HCT116 (cell line): ENCODE measurements at regions not wholly inside any gene's neighbourhood (a gene's known extent, or its start where the extent isn't known, plus 50 kb on each side); places are given as distances from the start of the nearest gene placed in this dataset.

Experiments used
- ATAC-seq: fragments of 200-7000 bp; cut with Tn5 transposase; 2 replicates; pipeline ENCODE4 v1.9.1; 2020; ENCODE audit warnings: mild to moderate bottlenecking, moderate library complexity
- BruUV-seq: library from RNA; stranded (reverse); fragments of 400-500 nt; replicated peaks from 2 replicates; lab custom pipeline; 2021; lab: Mats Ljungman, UMichigan
- CTCF ChIA-PET: fragments of 300-600 bp; sonication (Branson Sonifier 250); formaldehyde crosslinking; loops from one replicate; lab custom pipeline; 2021; ENCODE audit warnings: antibody characterized with exemption; lab: Charles Lee
- POLR2A ChIA-PET: fragments of 300-600, 350-600 bp; sonication (Branson Sonifier 250); formaldehyde crosslinking; loops from one replicate; lab custom pipeline; 2021; ENCODE audit warnings: antibody characterized with exemption; lab: Charles Lee
- RAD21 ChIA-PET, 2 experiments: fragments of 300-600 bp; sonication (Branson Sonifier 250); formaldehyde crosslinking; loops; one replicate each; lab custom pipeline; 2023; ENCODE audit warnings: low total read pairs in 2 of 2; ENCODE audit not compliant: uncharacterized antibody in 2 of 2, unreplicated experiment in 2 of 2, low non-redundant PET in 1 of 2; lab: Charles Lee
- DNase-seq: peaks from one replicate; pipeline ENCODE4 v3.0.0-alpha.2; 2010; ENCODE audit warnings: low read depth, low spot score
- H2AFZ ChIP-seq: fragments of 200-600 bp; shearing (Covaris generic), sonication (generic); 2 replicates; pipeline ENCODE4 v1.6.1; 2017; ENCODE audit warnings: low read depth, mixed run types, mixed read lengths, antibody characterized with exemption, low read length; ENCODE audit not compliant: poor library complexity, severe bottlenecking
- H3K27ac ChIP-seq: 2 replicates; pipeline ENCODE4 v1.5.1; 2012; ENCODE audit warnings: low read depth, low read length
- H3K27me3 ChIP-seq: fragments of 200-600 bp; sonication (generic); 2 replicates; pipeline ENCODE4 v1.6.1; 2016; ENCODE audit warnings: mixed run types, low read length, mixed read lengths; ENCODE audit not compliant: insufficient read depth
- H3K36me3 ChIP-seq, 2 experiments: fragments of 200-500 bp in 1 of 2; fragments of 200-600 bp in 1 of 2; sonication (Bioruptor generic) in 1 of 2; sonication (generic) in 1 of 2; 2 replicates each; pipeline versions ENCODE4 v1.5.1 to v1.6.1; 2014 to 2016; ENCODE audit warnings: low read length in 2 of 2, inconsistent platforms in 1 of 2, mixed read lengths in 1 of 2, mixed run types in 1 of 2; ENCODE audit not compliant: insufficient read depth in 2 of 2, control insufficient read depth in 1 of 2
- H3K4me1 ChIP-seq, 2 experiments: fragments of 200-600 bp in 1 of 2; sonication (generic) in 1 of 2; 2 replicates each; pipeline versions ENCODE4 v1.5.1 to v1.6.1; 2012 to 2017; ENCODE audit warnings: low read length in 2 of 2, inconsistent platforms in 1 of 2, mild to moderate bottlenecking in 1 of 2, mixed read lengths in 1 of 2, mixed run types in 1 of 2, moderate library complexity in 1 of 2; ENCODE audit not compliant: insufficient read depth in 2 of 2, control insufficient read depth in 1 of 2
- H3K4me2 ChIP-seq: fragments of 200-600 bp; sonication (generic); 2 replicates; pipeline ENCODE4 v1.6.1; 2017; ENCODE audit warnings: mixed run types, low read length, mixed read lengths
- H3K4me3 ChIP-seq, 2 experiments: fragments of 200-600 bp in 1 of 2; sonication (generic) in 1 of 2; replicated peaks in 1 of 2; 2 replicates each; pipeline ENCODE4 v1.5.1; 2011 to 2016; ENCODE audit warnings: low read length in 2 of 2, control low read depth in 1 of 2, low read depth in 1 of 2, mild to moderate bottlenecking in 1 of 2, mixed read lengths in 1 of 2, mixed run types in 1 of 2
- H3K79me2 ChIP-seq: fragments of 200-600 bp; sonication (generic); 2 replicates; pipeline ENCODE4 v1.6.1; 2017; ENCODE audit warnings: mild to moderate bottlenecking, mixed run types, low read length, moderate library complexity, mixed read lengths; ENCODE audit not compliant: insufficient read depth
- H3K9ac ChIP-seq: fragments of 200-600 bp; sonication (generic); 2 replicates; pipeline ENCODE4 v1.6.1; 2016; ENCODE audit warnings: low read length, mixed read lengths
- H3K9me2 ChIP-seq: fragments of 200-600 bp; sonication (generic), shearing (Covaris generic); 2 replicates; pipeline ENCODE4 v1.6.1; 2017; ENCODE audit warnings: mixed run types, mild to moderate bottlenecking, moderate library complexity; ENCODE audit not compliant: insufficient read depth
- H3K9me3 ChIP-seq, 2 experiments: fragments of 200-500 bp in 1 of 2; fragments of 200-600 bp in 1 of 2; sonication (Bioruptor generic) in 1 of 2; sonication (generic) in 1 of 2; 2 replicates each; pipeline ENCODE4 v1.6.1; 2014 to 2017; ENCODE audit warnings: low read length in 2 of 2, mixed read lengths in 2 of 2, inconsistent platforms in 1 of 2, low read depth in 1 of 2, mild to moderate bottlenecking in 1 of 2, mixed run types in 1 of 2, moderate library complexity in 1 of 2; ENCODE audit not compliant: control insufficient read depth in 1 of 2, insufficient read depth in 1 of 2
- H4K20me1 ChIP-seq: fragments of 200-600 bp; sonication (generic), shearing (Covaris generic); 2 replicates; pipeline ENCODE4 v1.6.1; 2017; ENCODE audit warnings: mixed run types, mild to moderate bottlenecking, moderate library complexity; ENCODE audit not compliant: insufficient read depth
- ATF3 ChIP-seq: IDR thresholded peaks from 2 replicates; pipeline ENCODE4 v1.6.1; 2012
- CEBPB ChIP-seq: IDR thresholded peaks from 2 replicates; pipeline ENCODE4 v1.6.1; 2012; ENCODE audit warnings: low read depth
- CTCF ChIP-seq, 3 experiments: fragments of 200-600 bp in 1 of 3; sonication (generic) in 1 of 3; IDR thresholded peaks in 2 of 3; conservative IDR thresholded peaks in 1 of 3; 2 replicates each; pipeline ENCODE4 v1.5.1; 2012 to 2017; ENCODE audit warnings: low read depth in 2 of 3, low read length in 2 of 3, antibody characterized with exemption in 1 of 3, borderline replicate concordance in 1 of 3, control low read depth in 1 of 3, mild to moderate bottlenecking in 1 of 3, mixed read lengths in 1 of 3, mixed run types in 1 of 3, moderate library complexity in 1 of 3; ENCODE audit not compliant: insufficient read depth in 1 of 3
- JUND ChIP-seq: IDR thresholded peaks from 2 replicates; pipeline ENCODE4 v1.6.1; 2012
- SP1 ChIP-seq: IDR thresholded peaks from 2 replicates; pipeline ENCODE4 v1.6.1; 2012; ENCODE audit warnings: low read depth
- SRF ChIP-seq: IDR thresholded peaks from 2 replicates; pipeline ENCODE4 v1.6.1; 2012; ENCODE audit warnings: low read depth
- TCF7L2 ChIP-seq: IDR thresholded peaks from 2 replicates; pipeline ENCODE4 v1.7.0; 2011; ENCODE audit warnings: borderline replicate concordance, inconsistent platforms; ENCODE audit not compliant: insufficient read depth, insufficient read length; ENCODE audit errors: extremely low read depth
- ZBTB33 ChIP-seq: IDR thresholded peaks from 2 replicates; pipeline ENCODE4 v1.6.1; 2011; ENCODE audit warnings: mild to moderate bottlenecking, low read length, moderate library complexity; ENCODE audit not compliant: insufficient replicate concordance; ENCODE audit errors: extremely low read depth
- intact Hi-C: fragments of 100-400 bp; cut with micrococcal nuclease; formaldehyde crosslinking; loops from 2 replicates; pipeline ENCODE4 v1.10.0; 2022
- TF ChIP-seq, protein P1 (sequence below): IDR thresholded peaks from 2 replicates; pipeline ENCODE4 v1.6.1; 2012; ENCODE audit warnings: low read depth
- TF ChIP-seq, protein P2 (sequence below): IDR thresholded peaks from 2 replicates; pipeline ENCODE4 v1.6.1; 2012

DNA sequence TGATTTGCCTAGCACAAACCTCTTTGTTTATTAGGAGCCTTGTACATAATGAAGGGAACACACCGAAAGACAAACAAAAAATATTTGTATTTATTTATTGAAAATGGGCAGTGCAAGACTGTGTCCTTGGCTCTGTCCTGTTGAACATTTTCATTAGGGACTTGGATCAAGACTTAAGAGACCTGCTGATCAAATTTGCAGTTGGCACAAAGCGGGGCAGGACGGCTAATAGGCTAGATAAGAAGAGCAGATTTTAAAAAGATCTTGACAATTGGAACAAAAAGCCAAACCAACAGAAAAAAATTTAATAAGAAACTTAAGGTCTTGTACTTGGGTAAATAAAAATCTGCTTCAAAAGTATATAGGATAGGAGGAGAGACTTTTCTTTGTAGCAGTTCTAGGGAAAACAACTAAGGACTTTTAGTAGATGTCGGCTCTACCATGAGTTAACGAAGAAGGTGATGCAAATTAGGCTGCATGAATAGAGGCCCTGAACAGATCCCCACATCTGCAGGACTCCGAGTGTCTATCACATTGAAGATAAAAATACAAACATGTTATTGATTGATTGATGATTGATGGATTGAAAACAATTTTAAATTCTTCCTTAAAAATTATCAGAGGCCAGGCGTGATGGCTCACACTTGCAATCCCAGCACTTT is 124.1 kb upstream of the SPACA1 start:
- Histone ChIP-seq H3K9ac (no peak overlapping the region), H3K4me3 (no peak overlapping the region), H3K9me2 (no peaks in the 10 kb centered on the region), H3K79me2 (no peaks in the 10 kb centered on the region), H3K9me3 (no peaks in the 10 kb centered on the region), H2AFZ (no peak overlapping the region), H4K20me1 (no peaks in the 10 kb centered on the region), H3K27ac (no peak overlapping the region), H3K36me3 (no peaks in the 10 kb centered on the region), H3K4me1 (no peaks in the 10 kb centered on the region), H3K27me3 (peaks cover 3% of the 10 kb centered on the region; the same call in 1 of the 2 replicates), H3K4me2 (no peak overlapping the region)
- ChIA-PET POLR2A (no interaction called here), RAD21 (no interaction called here), CTCF (no interaction called here)
- intact Hi-C loops: loop anchor here (10.0 kb wide), 1 partner anchor 529 kb away; no protein-coding TSS in a partner anchor
- no TSS peak for BruUV-seq
- DNase-seq (no peak), ATAC-seq (no peak)
- no peak for TF ChIP-seq SP1
- TF ChIP-seq CEBPB: no peak
- no peak for TF ChIP-seq ATF3
- no peak for TF ChIP-seq ZBTB33
- no peak for TF ChIP-seq SRF
- no peak for TF ChIP-seq CTCF (IDR thresholded peaks at IDR 0.05 in 2 of 3, conservative IDR thresholded peaks at IDR 0.05 in 1 of 3; ENCODE audit: borderline replicate concordance in 1 of 3, insufficient read depth in 1 of 3, low read depth in 2 of 3, low read length in 2 of 3)
- TF ChIP-seq, protein P1, sequence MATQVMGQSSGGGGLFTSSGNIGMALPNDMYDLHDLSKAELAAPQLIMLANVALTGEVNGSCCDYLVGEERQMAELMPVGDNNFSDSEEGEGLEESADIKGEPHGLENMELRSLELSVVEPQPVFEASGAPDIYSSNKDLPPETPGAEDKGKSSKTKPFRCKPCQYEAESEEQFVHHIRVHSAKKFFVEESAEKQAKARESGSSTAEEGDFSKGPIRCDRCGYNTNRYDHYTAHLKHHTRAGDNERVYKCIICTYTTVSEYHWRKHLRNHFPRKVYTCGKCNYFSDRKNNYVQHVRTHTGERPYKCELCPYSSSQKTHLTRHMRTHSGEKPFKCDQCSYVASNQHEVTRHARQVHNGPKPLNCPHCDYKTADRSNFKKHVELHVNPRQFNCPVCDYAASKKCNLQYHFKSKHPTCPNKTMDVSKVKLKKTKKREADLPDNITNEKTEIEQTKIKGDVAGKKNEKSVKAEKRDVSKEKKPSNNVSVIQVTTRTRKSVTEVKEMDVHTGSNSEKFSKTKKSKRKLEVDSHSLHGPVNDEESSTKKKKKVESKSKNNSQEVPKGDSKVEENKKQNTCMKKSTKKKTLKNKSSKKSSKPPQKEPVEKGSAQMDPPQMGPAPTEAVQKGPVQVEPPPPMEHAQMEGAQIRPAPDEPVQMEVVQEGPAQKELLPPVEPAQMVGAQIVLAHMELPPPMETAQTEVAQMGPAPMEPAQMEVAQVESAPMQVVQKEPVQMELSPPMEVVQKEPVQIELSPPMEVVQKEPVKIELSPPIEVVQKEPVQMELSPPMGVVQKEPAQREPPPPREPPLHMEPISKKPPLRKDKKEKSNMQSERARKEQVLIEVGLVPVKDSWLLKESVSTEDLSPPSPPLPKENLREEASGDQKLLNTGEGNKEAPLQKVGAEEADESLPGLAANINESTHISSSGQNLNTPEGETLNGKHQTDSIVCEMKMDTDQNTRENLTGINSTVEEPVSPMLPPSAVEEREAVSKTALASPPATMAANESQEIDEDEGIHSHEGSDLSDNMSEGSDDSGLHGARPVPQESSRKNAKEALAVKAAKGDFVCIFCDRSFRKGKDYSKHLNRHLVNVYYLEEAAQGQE: no peak
- no peak for TF ChIP-seq JUND
- TF ChIP-seq TCF7L2: no peak
- TF ChIP-seq, protein P2, sequence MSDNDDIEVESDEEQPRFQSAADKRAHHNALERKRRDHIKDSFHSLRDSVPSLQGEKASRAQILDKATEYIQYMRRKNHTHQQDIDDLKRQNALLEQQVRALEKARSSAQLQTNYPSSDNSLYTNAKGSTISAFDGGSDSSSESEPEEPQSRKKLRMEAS: no peak
